Lower lobe of right lung (tissue), 2 donors: ENCODE measurements at regions not wholly inside any gene's neighbourhood (a gene's known extent, or its start where the extent isn't known, plus 50 kb on each side); places are given as distances from the start of the nearest gene placed in this dataset.

Experiments
- ATAC-seq, 2 donors: fragments of 200-7000 bp; cut with Tn5 transposase; one replicate each; pipeline ENCODE4 v1.9.1; 2020 to 2022; ENCODE audit warnings: mild to moderate bottlenecking in 2 of 2, moderate library complexity in 2 of 2
- DNase-seq: peaks from one replicate; pipeline ENCODE4 v3.0.0-alpha.2; 2020
- H3K27ac ChIP-seq: fragments of 200-600 bp; one replicate; pipeline ENCODE4 v1.8.0; 2022
- H3K27me3 ChIP-seq: fragments of 200-600 bp; one replicate; pipeline ENCODE4 v1.8.0; 2022; ENCODE audit warnings: low read depth
- H3K36me3 ChIP-seq: fragments of 200-600 bp; one replicate; pipeline ENCODE4 v1.8.0; 2022; ENCODE audit warnings: mild to moderate bottlenecking
- H3K4me1 ChIP-seq: fragments of 200-600 bp; one replicate; pipeline ENCODE4 v1.8.0; 2022
- H3K4me3 ChIP-seq: fragments of 200-600 bp; one replicate; pipeline ENCODE4 v1.8.0; 2022; ENCODE audit warnings: mild to moderate bottlenecking
- H3K9me3 ChIP-seq: fragments of 200-600 bp; one replicate; pipeline ENCODE4 v1.8.0; 2022
- intact Hi-C: fragments of 100-400 bp; cut with DNase I; formaldehyde crosslinking; loops from one replicate; pipeline ENCODE4 v1.11.0; 2022
- TF ChIP-seq, protein P1 (sequence below): fragments of 200-600 bp; IDR thresholded peaks from one replicate; pipeline ENCODE4 v1.8.0; 2022; ENCODE audit warnings: antibody characterized with exemption, mild to moderate bottlenecking
- donor health status: DM: no; HTN: yes; CAD: no; lungs with severe emphysema.

DNA sequence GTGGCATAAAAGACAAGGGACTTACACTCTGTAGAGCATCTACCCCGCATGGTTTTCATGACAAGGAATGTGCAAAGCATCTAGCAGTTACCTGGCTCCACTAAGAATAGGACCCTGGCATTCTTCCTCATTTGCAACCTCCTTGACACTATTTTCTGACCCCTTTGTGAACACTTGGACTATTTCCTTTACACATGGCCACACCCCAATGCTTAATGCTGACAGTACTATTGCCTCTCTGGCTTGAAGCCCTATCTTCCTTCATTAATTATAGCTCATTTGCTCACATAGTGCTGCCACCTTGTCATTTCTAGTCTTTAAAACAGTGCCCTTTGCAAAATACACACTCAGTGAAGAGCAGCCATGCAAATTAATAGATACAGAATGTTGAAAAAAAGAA lies 226.3 kb upstream of the VCX3A start:
- Histone ChIP-seq H3K27me3 (no peaks in the 10 kb centered on the region), H3K27ac (no peak overlapping the region), H3K4me3 (no peak overlapping the region), H3K4me1 (no peaks in the 10 kb centered on the region), H3K9me3 (no peaks in the 10 kb centered on the region), H3K36me3 (no peaks in the 10 kb centered on the region)
- ATAC-seq (no peak), DNase-seq (no peak)
- intact Hi-C loops, result no loop called here
- TF ChIP-seq, protein P1, sequence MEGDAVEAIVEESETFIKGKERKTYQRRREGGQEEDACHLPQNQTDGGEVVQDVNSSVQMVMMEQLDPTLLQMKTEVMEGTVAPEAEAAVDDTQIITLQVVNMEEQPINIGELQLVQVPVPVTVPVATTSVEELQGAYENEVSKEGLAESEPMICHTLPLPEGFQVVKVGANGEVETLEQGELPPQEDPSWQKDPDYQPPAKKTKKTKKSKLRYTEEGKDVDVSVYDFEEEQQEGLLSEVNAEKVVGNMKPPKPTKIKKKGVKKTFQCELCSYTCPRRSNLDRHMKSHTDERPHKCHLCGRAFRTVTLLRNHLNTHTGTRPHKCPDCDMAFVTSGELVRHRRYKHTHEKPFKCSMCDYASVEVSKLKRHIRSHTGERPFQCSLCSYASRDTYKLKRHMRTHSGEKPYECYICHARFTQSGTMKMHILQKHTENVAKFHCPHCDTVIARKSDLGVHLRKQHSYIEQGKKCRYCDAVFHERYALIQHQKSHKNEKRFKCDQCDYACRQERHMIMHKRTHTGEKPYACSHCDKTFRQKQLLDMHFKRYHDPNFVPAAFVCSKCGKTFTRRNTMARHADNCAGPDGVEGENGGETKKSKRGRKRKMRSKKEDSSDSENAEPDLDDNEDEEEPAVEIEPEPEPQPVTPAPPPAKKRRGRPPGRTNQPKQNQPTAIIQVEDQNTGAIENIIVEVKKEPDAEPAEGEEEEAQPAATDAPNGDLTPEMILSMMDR, result no peak

DNA sequence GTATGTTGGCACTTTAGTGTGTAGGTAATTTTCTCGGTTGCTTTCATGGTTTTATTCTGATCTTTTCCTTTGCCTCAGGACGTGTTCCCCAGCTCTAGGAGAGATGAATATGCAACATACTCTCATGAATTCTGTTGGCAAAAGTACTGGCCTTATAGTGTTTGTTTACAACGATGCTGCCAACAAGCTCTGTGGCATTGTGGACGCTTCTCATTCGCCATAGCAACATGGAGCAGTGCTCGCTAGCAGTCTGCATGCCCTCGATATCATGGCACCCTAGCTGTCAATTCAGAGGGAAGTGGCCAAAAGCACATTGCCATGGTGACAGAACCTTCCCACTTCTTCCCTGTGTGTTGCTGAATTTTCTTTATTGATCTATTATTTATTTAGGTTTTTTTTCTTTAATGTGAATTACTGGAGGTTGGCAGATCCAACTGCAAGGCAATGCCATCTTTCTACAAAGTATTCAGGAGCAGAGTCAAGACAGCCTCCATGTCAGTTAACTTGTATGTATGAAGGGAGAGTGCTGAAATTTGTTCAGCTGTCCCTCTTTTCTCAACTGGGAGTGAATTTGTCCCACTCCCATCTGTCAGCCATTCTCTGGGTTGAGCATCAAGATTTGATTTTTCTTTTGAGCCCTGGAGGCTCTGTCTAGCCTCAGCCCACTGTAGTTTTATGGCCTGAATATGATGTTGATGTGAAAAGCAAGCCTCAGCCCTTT lies 224.9 kb upstream of the VCX3A start:
- intact Hi-C loops, result no loop called here
- Histone ChIP-seq H3K4me1 (no peaks in the 10 kb centered on the region), H3K9me3 (no peaks in the 10 kb centered on the region), H3K27ac (no peak overlapping the region), H3K4me3 (no peak overlapping the region), H3K27me3 (no peaks in the 10 kb centered on the region), H3K36me3 (no peaks in the 10 kb centered on the region)
- DNase-seq (no peak), ATAC-seq (no peak)
- TF ChIP-seq, protein P1, result no peak

DNA sequence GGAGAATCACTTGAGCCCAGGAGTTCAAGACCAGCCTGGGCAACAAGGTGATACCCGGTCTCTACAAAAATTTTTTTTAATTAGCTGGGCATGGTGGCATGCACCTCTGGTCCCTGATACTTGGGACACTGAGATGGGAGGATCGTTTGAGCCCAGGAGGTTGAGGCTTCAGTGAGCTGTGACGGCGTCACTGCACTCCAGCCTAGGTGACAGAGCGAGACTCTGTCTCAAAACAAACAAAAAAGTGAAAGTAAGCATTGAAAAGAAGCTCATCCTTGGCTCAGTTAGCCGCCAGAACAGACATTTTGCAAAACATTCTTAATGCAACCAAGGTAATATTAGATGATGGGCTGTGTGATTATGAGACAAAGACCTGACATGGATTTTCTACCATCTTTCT lies 223.3 kb upstream of the VCX3A start:
- intact Hi-C loops, result no loop called here
- Histone ChIP-seq H3K9me3 (no peaks in the 10 kb centered on the region), H3K27ac (no peak overlapping the region), H3K4me3 (no peak overlapping the region), H3K36me3 (no peaks in the 10 kb centered on the region), H3K27me3 (no peaks in the 10 kb centered on the region), H3K4me1 (no peaks in the 10 kb centered on the region)
- TF ChIP-seq, protein P1, result no peak
- DNase-seq, result no peak
- ATAC-seq, result no peak

DNA sequence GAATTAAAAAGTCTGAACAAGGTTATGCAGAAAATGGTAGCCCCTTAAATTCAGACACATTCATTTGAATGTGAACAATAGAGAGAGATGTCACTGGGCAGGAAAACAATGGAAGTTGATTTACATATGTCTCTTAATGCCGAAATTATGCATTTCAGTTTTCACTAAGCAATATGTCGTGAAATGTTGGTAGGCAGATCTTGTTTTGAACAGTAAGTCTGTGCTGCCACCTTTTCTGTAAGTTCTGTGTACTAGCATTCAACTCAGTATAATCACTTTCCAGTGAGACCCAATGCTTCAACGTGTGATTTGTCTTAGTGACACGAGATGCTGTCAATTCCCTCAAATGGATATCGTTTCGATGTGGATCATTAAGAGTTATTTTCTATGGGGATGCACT lies 222.7 kb upstream of the VCX3A start:
- Histone ChIP-seq H3K27ac (no peak overlapping the region), H3K27me3 (no peaks in the 10 kb centered on the region), H3K4me3 (no peak overlapping the region), H3K9me3 (no peaks in the 10 kb centered on the region), H3K36me3 (no peaks in the 10 kb centered on the region), H3K4me1 (no peaks in the 10 kb centered on the region)
- ATAC-seq, result no peak
- DNase-seq, result no peak
- TF ChIP-seq, protein P1, result no peak
- intact Hi-C loops, result no loop called here

DNA sequence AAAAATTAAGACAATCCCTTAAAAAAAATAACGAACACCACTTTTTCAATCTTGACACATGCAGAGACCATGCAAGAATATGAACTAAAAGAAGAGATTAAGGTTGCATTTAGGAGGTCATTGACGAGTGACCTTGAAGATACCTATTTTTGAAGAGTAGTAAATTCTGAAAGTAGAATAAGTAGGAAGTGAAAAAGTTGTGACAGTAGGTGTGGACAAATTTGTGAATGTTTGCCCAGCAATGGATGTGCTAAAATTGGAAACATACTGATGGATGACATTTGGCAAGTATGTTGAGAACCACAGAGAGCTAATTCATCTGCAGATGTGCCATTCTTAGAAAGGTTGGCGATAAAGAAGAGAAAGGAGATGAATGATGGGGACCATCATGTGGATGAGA lies 213.7 kb upstream of the VCX3A start:
- H3K9me3 ChIP-seq, result no peaks in the 10 kb centered on the region
- ATAC-seq, result no peak
- no peak overlapping the region for H3K4me3 ChIP-seq

More for the DNA sequence above, 213.7 kb upstream of the VCX3A start:
- TF ChIP-seq, protein P1, result no peak
- intact Hi-C loops, result no loop called here
- H3K27ac ChIP-seq, result no peak overlapping the region
- no peaks in the 10 kb centered on the region for H3K27me3 ChIP-seq
- DNase-seq, result no peak
- H3K4me1 ChIP-seq, result no peaks in the 10 kb centered on the region
- H3K36me3 ChIP-seq, result no peaks in the 10 kb centered on the region
